ENCODE measurements at regions not wholly inside any gene's neighbourhood (a gene's known extent, or its start where the extent isn't known, plus 50 kb on each side); places are given as distances from the start of the nearest gene placed in this dataset.

DNA sequence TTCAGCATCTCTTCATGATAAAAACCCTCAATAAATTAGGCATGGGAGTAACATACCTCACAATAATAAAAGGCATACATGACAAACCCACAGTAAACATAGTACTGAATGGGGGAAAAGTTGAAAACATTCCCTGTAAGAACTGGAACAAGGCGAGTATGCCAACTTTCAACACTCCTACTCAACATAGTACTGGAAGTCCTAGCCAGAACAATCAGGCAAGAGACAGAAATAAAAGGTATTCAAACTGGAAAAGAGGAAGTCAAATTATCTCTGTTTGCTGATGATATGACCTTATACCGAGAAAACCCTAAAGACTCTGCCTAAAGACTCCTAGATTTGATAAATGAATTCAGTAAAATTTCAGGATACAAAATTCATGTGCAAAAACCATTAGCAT lies 167.6 kb downstream of the TMEM38B start:
- no peak for DNase-seq

DNA sequence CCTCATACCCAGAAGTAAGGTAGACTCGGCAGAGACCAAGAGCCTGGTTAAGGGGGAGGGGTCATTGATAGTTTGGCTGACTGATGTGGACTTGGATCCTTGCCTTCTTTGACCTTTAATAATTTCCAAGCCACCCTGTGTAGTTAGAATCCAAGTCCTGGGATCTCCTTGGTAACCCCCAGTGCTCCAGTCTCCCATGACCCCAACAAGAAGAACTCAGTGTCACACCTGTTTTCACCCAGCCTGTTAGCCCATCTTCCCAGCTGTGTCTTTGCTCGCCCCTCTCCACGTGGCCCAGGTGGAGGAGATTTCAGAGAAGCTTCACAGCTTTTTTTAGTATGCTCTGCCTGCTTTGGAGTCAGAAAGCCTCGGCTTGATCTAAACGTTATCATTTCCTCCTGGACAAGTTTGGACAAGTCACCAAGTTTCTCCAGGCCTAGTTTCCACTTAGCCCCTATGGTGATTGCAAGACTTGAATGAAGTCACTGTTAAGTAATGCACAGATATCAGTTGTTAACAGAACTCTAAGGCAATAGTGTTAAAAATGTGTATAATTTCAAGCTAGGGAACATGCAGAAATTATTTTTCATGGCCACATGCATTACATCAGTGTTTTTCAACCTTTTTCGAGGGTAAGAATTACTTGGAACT lies 170.0 kb downstream of the TMEM38B start:
- peak; percentile 38 for DNase-seq

DNA sequence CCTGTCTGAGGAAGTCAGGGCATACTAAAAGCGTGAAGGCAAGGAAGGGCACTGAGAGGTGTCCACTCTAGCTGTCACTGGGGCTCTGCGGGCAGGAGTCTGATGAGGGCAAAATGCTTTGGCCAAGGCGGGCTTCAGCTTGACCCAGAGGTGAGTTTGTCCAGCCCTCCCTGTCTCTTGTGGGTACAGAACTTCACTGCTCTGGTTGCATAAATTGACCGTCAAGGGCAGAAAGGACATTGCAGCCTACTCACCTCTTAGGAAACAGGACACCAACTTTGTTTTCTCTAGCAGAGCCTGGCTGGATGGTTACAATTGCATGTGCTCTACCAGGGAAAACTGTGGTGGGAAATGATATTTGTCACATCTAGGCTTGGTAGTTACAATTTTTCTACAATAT lies 170.9 kb downstream of the TMEM38B start:
- DNase-seq: no peak

DNA sequence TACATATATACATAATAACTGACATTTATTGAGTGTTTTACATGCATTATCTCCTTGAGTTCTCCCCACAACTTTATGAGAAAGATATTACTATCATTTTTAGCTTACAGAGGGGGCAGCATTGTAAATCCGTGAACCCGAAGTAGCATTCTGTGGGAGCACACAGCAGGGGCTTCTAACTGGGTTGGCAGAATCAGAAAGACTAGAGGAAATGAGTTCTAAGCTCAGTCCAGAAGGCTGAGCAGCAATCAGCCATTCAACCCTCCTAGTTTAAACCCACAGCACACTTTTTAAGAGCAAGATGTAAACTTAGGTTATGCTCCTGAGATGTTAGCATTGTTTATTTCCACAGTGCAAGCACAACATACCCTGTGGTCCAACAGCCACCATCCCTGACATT lies 177.2 kb downstream of the TMEM38B start:
- no peak for DNase-seq

DNA sequence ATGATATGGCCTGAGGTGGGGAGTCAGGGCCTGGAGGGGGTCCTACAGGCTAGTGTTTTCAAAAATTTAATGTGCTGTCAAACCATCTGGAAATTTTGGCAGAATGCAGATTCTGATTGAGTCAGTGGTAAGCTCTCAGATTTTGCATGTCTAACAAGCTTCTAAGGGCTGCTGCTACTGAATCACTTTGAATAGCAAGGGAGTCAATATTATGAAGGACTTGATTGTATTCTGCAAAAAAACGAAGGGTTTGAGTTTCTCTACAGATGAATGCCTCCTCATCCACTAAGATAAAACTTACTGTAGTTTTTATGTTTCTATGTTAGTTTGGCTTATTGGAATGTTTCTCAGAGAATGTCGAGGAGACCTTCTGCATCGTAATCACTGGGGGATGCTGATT lies 179.5 kb downstream of the TMEM38B start:
- DNase-seq: no peak

DNA sequence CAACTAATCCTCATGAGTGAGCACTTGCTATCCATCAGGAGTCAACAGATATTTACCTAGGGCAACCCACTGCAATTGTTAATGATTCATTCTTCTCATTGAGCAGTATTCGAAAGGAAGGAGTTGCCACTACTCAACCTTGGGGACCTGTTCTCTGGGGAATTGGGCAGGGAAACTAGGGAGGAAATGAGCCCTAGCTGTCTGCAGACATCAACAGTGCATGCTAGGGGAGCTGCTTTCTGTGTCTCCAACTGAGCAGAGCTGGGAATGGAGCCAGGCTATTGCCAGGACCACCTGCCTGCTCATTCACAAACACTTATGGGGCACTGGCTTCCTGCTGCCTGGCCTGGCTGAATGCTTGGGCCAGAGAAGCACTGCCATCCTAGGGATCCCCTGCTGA lies 183.4 kb downstream of the TMEM38B start:
- DNase-seq: peak; percentile 92

DNA sequence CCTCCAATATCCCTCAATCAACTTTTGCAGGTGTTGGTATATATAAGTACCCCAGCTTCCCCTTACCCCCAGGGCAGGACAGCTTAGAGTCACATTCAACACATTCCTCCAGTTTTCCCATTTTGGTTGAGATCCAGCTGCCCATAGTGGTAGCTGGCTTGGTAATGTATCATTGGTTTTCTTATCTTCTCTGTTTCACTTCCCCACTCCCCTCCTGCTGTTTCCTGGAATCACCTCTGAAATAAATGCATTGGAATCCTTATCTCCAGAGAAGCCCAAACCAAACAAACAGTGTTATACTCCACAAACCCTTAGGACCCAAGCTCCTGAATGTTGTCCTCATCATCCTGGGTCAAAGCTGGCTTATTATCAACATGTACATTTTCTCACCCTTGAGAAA lies 184.8 kb downstream of the TMEM38B start:
- no peak for DNase-seq

DNA sequence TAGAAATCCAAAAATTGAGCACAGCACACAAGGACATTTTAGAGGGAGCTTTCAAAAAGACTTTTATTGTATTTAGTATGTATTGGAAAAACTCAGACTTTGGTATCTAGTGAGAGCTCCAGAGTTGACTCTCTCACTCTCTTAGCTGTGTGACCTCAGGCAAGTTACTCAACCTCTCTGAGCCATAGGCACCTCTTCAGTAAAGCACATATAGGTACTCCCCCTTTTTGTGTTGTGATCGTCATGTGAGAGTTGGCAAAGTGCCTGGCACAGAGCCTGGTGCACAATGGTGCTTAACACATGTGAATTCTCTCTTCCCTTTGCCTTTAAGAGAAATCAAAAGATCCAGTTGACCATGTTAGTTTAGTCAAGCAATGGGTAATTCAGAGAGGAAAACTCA lies 186.2 kb downstream of the TMEM38B start:
- DNase-seq: no peak

DNA sequence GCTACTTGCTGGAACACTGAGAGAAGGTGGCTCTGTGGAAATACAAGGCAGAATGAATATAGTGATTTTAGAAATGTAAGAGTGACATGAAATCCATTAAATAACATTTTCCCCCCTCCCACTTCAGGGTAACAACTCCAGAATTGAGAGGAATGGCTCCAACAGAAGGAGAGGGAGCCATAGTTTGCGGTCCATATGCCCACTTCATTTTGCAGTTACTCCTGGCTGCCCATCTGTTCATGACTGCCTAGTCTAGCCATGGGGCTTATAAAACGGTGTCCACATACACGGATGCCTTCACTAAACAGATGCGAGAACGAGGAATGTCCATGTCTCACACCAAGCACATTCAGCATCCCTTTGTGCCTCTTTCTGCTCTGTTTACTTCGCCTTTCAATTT lies 186.7 kb downstream of the TMEM38B start:
- peak; percentile 23 for DNase-seq

DNA sequence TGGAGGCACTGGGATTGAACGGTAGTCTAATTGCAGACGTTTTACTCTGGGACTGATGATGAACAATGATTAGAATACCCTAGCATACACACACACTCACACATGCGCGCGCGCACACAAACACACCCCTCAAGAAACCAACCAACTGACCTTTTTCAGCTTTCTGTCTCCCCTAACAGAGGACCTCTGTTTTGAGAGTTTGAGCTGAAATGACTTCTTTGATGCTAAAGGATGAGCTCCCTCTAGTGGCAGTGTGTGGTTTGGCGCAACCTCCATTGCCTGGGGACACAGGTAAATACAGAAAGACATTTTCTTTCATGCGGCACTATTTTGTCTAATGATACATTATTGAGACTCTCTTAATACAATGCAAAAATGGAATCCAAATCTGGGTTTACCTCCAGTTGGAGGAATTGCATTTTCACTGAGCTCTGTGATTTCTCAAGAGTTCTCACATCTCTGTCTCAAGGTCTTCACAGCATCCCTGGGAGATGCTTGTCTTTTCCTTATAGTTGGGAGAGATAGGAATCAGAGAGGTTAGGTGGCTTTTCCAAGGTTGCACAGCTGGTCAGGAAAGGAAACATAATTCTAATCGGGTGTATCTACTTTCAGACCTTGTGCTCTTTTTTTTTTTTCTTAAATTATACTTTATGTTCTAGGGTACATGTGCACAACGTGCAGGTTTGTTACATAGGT lies 187.5 kb downstream of the TMEM38B start:
- peak; percentile 77 for DNase-seq

DNA sequence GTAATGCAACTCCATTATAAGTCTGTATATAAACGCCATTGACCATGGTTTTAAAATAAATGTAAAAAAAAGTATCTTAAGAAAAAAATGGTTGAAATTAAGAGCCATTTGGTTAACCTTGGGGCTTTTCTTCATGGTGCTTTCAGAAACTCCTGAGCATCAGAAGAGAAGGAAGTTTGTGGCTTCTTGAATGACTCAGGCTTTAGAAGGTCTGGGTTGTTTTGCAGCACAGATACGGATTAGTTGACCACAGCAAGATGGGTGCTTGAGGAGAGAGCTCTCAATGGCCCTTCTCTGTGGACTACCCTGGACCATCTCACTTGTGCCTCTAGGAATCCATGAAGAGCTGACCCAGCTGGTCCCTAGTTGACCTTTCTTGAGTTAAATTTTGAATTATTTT lies 189.5 kb downstream of the TMEM38B start:
- DNase-seq: no peak

DNA sequence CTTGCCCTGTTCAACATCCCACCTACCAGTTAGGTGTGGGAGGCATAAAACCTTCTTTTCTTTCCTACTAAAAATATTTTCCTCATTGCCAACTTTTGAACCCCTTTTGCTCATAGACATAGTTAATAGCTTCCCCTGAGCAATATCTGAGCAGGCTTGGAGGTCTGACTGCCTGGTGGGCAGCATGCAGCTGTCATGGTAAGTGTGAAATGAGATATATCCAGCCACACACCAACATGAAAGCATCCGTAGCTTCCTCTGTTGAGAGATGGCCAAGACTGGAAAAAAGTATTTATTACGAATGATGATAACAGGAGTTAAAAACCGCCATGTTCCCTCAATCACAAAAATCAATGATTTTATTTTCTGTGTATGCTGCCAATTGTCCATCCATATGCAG lies 190.1 kb downstream of the TMEM38B start:
- DNase-seq: no peak

DNA sequence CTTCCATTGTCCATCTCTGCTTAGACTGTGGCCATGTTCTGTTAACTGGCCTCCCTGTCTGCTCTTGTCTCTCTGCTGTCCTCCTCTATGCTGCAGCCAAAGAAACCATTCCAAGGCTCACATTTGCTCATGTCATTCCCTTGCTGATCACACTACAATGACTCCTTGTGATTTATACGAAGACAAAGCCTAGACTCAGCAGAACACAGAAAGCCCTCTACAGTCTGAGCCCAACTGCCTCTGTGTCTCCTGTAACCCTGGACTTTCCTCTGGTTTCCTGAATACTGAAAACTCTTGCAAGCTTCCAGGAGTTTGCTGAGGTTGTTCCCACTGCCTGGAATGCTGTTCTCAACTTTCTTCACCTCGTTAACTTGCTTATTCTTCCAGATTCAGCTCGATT lies 191.8 kb downstream of the TMEM38B start:
- DNase-seq: no peak

DNA sequence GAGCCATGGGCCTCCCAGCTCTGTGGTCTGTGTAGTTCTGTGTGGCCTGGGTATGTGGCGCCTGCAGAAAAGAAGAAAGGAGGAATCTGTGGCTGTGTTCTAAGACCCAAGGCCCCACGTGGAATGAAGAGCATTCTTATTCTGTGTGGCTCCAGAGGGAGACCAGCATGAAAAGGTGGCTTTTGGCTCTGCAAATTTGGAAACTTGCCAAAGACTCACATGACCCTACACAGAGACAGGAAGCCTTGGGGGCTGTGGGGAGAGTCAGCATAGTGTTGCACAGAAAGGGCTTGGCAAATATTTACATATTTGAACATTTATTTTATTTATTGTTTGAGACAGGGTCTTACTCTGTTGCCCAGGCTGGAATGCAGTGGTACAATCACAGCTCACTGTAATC lies 193.3 kb downstream of the TMEM38B start:
- DNase-seq: no peak

DNA sequence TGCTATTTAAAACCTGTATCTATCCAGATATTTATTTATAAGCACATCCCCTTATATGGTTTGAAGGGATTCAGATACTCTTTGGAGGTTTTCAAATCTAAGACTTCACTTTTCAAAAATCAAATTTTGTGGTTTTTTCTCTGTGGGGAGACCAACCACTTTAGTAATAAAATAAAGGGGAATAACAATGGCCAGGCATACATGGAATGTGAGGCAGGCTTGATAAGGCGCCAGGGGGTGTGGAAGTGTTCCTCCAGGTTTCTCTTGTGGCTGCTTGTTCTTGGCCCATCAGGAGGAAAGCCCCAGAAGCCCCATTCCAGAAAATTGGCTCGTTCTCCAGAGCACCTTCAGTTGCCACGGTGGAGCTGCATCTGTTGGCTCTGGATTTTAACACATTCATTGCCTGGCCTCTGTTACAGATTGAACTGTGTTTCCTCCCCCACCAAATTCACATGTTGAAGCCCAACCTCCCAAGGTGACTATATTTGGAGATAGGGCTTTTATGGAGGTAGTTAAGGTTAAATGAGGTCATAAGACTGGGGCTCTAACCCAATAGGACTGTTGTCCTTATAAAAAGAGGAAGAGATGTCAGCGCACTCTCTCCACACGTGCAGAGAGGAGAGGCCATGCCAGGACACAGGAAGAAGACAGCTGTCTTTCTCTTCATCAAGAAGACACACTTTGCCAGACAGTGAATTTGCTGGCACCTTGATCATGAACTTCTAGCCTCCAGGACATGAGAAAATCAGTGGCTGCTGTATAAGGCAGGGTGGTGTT lies 195.9 kb downstream of the TMEM38B start:
- DNase-seq: no peak

DNA sequence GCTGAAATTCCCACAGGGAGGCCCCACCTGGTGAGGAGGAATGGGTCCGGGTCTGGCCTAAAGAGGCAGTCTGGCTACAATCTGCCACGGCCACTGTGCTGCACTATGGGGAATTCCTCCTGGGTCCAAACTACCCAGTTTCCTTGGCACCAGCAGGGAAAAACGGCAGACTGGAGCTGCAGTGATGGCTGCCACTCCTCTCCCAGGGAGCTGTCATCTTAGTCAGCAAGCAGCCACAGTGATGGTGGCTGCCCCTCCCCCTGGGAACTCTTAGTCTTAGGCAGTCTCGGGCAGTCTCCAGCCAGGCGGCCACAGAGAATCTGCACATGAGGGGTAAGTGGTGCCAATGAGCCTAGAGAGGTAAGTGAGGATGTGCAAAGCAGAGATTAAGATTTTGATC lies 205.8 kb downstream of the TMEM38B start:
- no peak for DNase-seq

DNA sequence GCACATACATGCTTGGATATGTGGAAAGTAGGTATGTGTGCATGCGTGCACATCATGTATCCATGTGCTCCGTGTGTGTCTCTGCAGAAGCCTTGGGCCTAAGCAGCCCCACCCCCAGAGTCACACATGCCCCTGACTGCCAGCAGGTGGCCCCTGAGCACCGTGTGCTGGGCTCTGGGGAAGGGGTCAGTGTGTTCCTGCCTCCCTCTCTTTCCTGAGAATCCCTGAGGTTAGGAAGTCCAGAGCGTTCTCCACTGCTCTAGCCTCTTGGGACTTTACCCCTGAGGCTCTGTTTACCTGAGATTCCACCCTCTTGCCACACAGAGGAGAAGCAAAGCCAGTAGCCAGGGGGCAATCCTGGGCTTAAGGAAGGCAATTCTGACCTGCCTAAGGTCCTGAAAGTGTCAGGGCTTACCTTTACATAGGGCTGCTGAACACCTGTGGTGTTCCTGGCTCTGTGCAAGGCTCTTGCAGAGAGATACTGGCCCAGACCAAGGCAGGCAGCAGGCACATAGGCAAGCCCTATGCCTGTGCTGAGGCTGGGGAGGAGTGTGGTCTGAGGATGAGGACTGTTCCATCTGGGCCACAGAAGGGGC lies 207.3 kb downstream of the TMEM38B start:
- DNase-seq: peak; percentile 64

DNA sequence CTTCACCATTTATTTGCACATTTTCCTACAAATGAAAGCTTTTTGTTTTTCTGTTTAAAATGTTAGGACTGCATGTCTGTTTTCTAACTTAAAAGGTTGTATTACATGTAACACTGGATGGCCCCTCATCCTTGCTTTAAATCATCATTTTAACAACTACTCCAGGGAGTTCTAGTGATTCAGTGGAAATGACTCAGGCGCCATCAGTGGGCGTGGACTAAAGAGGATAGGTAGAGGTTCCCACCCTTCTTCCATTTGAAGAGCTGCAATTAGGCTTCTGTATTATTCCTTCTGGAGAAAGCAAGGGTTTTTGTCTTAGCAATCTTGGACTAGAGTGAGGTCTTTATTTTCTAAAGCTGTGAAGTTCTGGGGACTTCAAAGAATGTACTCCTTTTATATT lies 213.7 kb downstream of the TMEM38B start:
- no peak for DNase-seq

DNA sequence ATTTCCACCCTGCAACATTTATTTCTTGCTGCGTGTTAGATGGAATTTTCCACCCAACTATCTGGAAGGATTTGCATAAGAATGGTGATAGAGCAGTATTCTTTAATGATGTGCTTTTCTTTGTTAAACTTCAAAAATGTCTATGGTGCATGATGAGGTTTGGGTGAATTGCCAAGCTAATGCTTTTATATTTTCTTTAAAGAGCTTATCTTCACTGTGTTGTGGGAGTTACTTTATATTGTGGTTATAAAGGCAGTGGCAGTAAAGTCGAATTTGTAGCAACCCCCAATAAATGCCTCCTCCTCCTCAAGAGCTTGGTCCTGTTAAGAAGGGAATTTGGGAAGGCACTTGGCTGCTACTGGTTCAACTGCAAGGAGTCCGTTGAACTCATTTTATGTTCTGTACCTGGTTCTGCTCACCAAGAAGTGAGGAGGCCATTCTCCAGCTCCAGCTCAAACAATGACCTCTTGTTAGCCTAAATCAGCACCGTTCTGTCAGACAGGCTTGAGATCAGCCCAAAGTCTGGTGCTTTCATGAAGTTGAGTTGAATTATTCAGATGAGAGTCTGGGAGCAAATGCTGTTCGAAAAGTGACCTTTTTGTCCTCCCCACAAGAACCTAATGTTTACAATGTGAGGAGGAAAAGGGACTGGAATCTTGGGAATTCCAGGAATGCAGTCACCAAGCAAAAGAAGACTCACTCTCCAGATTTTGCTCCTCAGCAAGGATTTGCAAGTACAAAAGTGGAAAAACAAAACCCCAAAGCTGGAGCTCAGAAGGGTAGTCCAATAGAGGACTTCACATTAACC lies 217.0 kb downstream of the TMEM38B start:
- DNase-seq: no peak

DNA sequence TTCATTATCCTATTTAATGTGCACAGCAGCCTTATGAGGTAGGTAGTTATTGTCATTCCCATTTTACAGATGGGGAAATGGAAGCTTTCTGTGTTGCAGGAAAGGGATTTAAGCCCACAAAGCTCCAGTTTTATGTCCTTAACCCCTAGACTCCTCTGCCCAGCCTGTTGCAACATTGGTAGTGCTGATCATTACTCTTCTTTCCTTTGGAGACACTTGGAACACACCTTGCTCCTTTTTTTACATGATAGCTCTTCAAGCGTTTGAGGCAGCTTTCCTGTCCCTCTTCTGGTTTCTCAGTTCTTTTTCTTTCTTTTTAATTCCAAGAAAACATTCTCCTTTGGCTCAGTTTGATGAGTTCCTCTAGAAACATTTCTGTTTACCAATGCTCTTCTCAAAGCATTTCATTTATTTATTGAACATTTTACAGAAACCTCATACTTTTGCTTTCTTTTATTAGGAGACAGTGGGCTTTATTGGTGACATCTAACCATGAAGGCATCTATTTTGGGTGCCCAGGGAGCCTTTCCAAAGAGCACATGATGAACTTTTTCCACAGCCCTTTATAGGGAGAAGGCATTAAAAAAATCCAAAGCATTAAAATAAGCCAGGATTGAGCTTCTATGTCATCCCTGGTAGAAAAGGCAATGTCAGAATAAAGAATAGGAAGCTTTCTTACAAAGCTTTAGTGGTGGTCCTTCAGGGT lies 218.0 kb downstream of the TMEM38B start:
- no peak for DNase-seq

DNA sequence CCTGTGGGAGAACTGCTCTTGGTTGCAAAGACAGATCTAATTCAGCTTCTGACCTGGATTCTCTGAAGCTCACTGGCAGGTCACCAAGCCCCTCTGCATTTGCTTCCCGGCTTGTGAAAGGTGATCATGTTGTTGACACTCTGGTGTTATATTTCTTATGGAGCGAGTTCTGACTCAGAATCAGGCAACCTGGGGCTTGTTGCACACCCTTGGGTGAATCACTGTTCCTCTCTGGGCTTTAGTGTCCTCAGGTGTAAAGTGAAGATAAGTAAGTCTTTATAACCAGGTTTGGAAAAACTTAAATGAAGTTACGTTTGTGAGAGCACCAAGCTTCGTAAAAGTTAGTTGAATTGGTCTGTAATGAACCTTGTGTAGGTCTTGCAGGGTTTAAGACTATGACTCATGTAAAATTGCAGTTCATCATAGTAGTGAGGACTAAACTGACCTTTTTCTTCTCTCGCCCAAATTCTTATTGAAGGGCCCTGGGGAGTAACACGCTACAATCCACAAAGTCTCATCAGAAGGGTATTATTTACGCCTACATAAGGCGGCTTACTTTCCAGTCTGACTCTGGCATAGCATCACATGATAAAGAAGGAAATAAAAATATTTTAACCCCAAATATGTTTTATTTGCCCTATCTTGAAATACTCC lies 218.6 kb downstream of the TMEM38B start:
- peak; percentile 81 for DNase-seq
